CD4-positive, alpha-beta T cell (primary cell): ENCODE measurements at regions not wholly inside any gene's neighbourhood (a gene's known extent, or its start where the extent isn't known, plus 50 kb on each side); places are given as distances from the start of the nearest gene placed in this dataset.

Experiments used
- ATAC-seq: fragments of 200-7000 bp; cut with Tn5 transposase; one replicate; pipeline ENCODE4 v1.10.0; 2022; ENCODE audit warnings: mild to moderate bottlenecking; ENCODE audit not compliant: poor library complexity
- CTCF ChIA-PET: fragments of 350-600 bp; sonication (Branson Sonifier 250); formaldehyde crosslinking; loops from one replicate; lab custom pipeline; 2021; ENCODE audit warnings: antibody characterized with exemption, inconsistent platforms; lab: Charles Lee
- POLR2A ChIA-PET: fragments of 350-600 bp; sonication (Branson Sonifier 250); formaldehyde crosslinking; loops from one replicate; lab custom pipeline; 2021; ENCODE audit warnings: antibody characterized with exemption, inconsistent platforms; lab: Charles Lee
- DNase-seq, 14 experiments: peaks; one replicate each; pipeline ENCODE4 v3.0.0-alpha.2; 2013 to 2020; ENCODE audit warnings: mixed read lengths in 2 of 14
- H3K27ac ChIP-seq, 2 donors: one replicate each; pipeline versions ENCODE4 v1.5.1 to v1.7.0; 2013; ENCODE audit warnings: low read length in 2 of 2, low read depth in 1 of 2, mild to moderate bottlenecking in 1 of 2
- H3K27me3 ChIP-seq, 2 experiments: 1 replicate in 1 of 2; 2 replicates in 1 of 2; pipeline versions ENCODE4 v1.6.1 to v1.7.0; 2013; ENCODE audit warnings: low read length in 2 of 2, control low read depth in 1 of 2, mild to moderate bottlenecking in 1 of 2, moderate library complexity in 1 of 2; ENCODE audit not compliant: insufficient read depth in 2 of 2, control insufficient read depth in 1 of 2
- H3K36me3 ChIP-seq: one replicate; pipeline ENCODE4 v1.6.1; 2013; ENCODE audit warnings: low read length, control low read depth; ENCODE audit not compliant: insufficient read depth
- H3K4me1 ChIP-seq: one replicate; pipeline ENCODE4 v1.6.1; 2013; ENCODE audit warnings: low read length, control low read depth; ENCODE audit not compliant: insufficient read depth
- H3K4me3 ChIP-seq: one replicate; pipeline ENCODE4 v1.5.1; 2013; ENCODE audit warnings: mild to moderate bottlenecking, low read length, moderate library complexity
- H3K9me3 ChIP-seq, 2 experiments: 1 replicate in 1 of 2; 2 replicates in 1 of 2; pipeline versions ENCODE4 v1.6.1 to v1.7.0; 2013; ENCODE audit warnings: low read length in 2 of 2, mild to moderate bottlenecking in 2 of 2, control low read depth in 1 of 2, moderate library complexity in 1 of 2; ENCODE audit not compliant: control insufficient read depth in 1 of 2, insufficient read depth in 1 of 2
- H3K27ac Mint-ChIP-seq: one replicate; pipeline ENCODE4 v1.8.0; 2020; ENCODE audit warnings: mixed read lengths
- H3K27me3 Mint-ChIP-seq: one replicate; pipeline ENCODE4 v1.8.0; 2021; ENCODE audit warnings: mixed read lengths
- H3K36me3 Mint-ChIP-seq: one replicate; pipeline ENCODE4 v1.8.0; 2021; ENCODE audit warnings: low read depth, mixed read lengths
- H3K4me1 Mint-ChIP-seq: one replicate; pipeline ENCODE4 v1.8.0; 2021; ENCODE audit warnings: low read depth, mixed read lengths
- H3K4me3 Mint-ChIP-seq: one replicate; pipeline ENCODE4 v1.8.0; 2020; ENCODE audit warnings: mild to moderate bottlenecking, mixed read lengths
- H3K9me3 Mint-ChIP-seq: one replicate; pipeline ENCODE4 v1.8.0; 2020; ENCODE audit warnings: mixed read lengths
- CTCF ChIP-seq: fragments of 200-600 bp; IDR thresholded peaks from one replicate; pipeline ENCODE4 v1.8.0; 2022; ENCODE audit warnings: antibody characterized with exemption, mild to moderate bottlenecking
- intact Hi-C, 2 experiments: fragments of 100-400 bp; cut with DNase I in 1 of 2; cut with micrococcal nuclease in 1 of 2; formaldehyde crosslinking; loops; one replicate each; pipeline versions ENCODE4 v1.15.1 to v1.9.0; 2023 to 2025; cut with DNase I, micrococcal nuclease

GRCh38 chr14:42185718-42186117 is 579.0 kb downstream of the LRFN5 start:
- H3K4me1 Mint-ChIP-seq = no peaks in the 10 kb centered on the region
- no peak overlapping the region for H3K4me3 Mint-ChIP-seq
- no peak for ATAC-seq
- DNase-seq = no peak
- H3K4me3 ChIP-seq = no peak overlapping the region
- ChIA-PET CTCF (interaction anchor here (1.1 kb wide), 1 partner anchor 18 kb away, joined by 3 read pairs; no protein-coding TSS in a partner anchor), POLR2A (no interaction called here)
- H3K36me3 ChIP-seq = no peaks in the 10 kb centered on the region
- H3K9me3 ChIP-seq = no peaks in the 10 kb centered on the region
- no peaks in the 10 kb centered on the region for H3K4me1 ChIP-seq
- no peak for TF ChIP-seq CTCF
- intact Hi-C loops = no loop called here
- no peaks in the 10 kb centered on the region for H3K27me3 Mint-ChIP-seq
- no peaks in the 10 kb centered on the region for H3K27me3 ChIP-seq
- H3K27ac Mint-ChIP-seq = no peak overlapping the region
- H3K36me3 Mint-ChIP-seq = no peaks in the 10 kb centered on the region
- H3K27ac ChIP-seq = no peak overlapping the region
- peaks cover 8% of the 10 kb centered on the region for H3K9me3 Mint-ChIP-seq

GRCh38 chr14:42174357-42174756 is 567.7 kb downstream of the LRFN5 start:
- no peak for TF ChIP-seq CTCF
- Histone ChIP-seq H3K36me3 (no peaks in the 10 kb centered on the region), H3K4me1 (no peaks in the 10 kb centered on the region), H3K27ac (no peak overlapping the region), H3K27me3 (no peaks in the 10 kb centered on the region), H3K4me3 (no peak overlapping the region), H3K9me3 (peaks cover 0 to 6% of the 10 kb centered on the region in 2 experiments)
- H3K9me3 Mint-ChIP-seq = peaks cover 8% of the 10 kb centered on the region
- no peaks in the 10 kb centered on the region for H3K36me3 Mint-ChIP-seq
- no peak overlapping the region for H3K27ac Mint-ChIP-seq
- CTCF ChIA-PET = no interaction called here
- DNase-seq = no peak
- no peak for ATAC-seq
- H3K4me3 Mint-ChIP-seq = no peak overlapping the region
- intact Hi-C loops = no loop called here
- no peaks in the 10 kb centered on the region for H3K27me3 Mint-ChIP-seq
- POLR2A ChIA-PET = no interaction called here
- no peaks in the 10 kb centered on the region for H3K4me1 Mint-ChIP-seq

GRCh38 chr14:42173206-42173605 is 566.5 kb downstream of the LRFN5 start:
- Histone ChIP-seq H3K36me3 (no peaks in the 10 kb centered on the region), H3K9me3 (peaks cover 0 to 6% of the 10 kb centered on the region in 2 experiments), H3K27ac (no peak overlapping the region), H3K27me3 (no peaks in the 10 kb centered on the region), H3K4me3 (no peak overlapping the region), H3K4me1 (no peaks in the 10 kb centered on the region)
- no peak overlapping the region for H3K27ac Mint-ChIP-seq
- ATAC-seq = no peak
- DNase-seq = no peak
- ChIA-PET CTCF (no interaction called here), POLR2A (no interaction called here)
- H3K9me3 Mint-ChIP-seq = peaks cover 12% of the 10 kb centered on the region
- TF ChIP-seq CTCF = no peak
- no peaks in the 10 kb centered on the region for H3K36me3 Mint-ChIP-seq
- intact Hi-C loops = no loop called here
- no peaks in the 10 kb centered on the region for H3K27me3 Mint-ChIP-seq
- H3K4me3 Mint-ChIP-seq = no peak overlapping the region
- H3K4me1 Mint-ChIP-seq = no peaks in the 10 kb centered on the region
